ENCODE measurements at regions not wholly inside any gene's neighbourhood (a gene's known extent, or its start where the extent isn't known, plus 50 kb on each side); places are given as distances from the start of the nearest gene placed in this dataset.

DNA sequence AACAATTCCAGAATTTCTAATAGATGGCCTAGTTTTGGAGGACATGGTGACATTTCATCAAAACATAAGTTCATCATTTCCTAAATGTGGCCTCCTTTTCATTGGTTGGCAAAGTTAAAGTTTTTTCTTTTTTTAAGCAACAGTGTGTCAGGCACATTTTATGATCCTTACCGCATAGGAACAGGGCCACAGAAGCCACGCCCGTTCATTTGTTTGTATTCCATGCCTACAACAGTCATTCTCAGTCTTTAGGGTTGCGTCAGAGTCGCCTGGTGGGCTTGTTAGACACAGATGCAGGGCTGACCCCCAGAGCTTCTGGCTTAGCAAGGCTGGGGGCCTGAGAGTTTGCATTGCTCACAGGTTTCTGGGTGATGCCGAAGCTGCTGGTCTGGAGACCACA lies 130.2 kb downstream of the HSD17B3 start:
- no peaks in the 10 kb centered on the region for H3K27me3 ChIP-seq (ENCODE audit: low read length)
- H3K79me2 ChIP-seq (ENCODE audit: low read length), result no peaks in the 10 kb centered on the region
- H3K27ac ChIP-seq (ENCODE audit: low read length), result no peak overlapping the region
- no peaks in the 10 kb centered on the region for H4K20me1 ChIP-seq (ENCODE audit: insufficient read depth, low read depth, low read length)
- H3K4me2 ChIP-seq (ENCODE audit: low read depth, low read length, poor library complexity, severe bottlenecking), result no peak overlapping the region
- no peak overlapping the region for H3K9ac ChIP-seq (ENCODE audit: low read length)
- H3K9me2 ChIP-seq (replicated peaks; ENCODE audit: insufficient read depth, low read length), result no peaks in the 10 kb centered on the region
- no peak overlapping the region for H2AFZ ChIP-seq (ENCODE audit: low read length)
- no peaks in the 10 kb centered on the region for H3K9me3 ChIP-seq (ENCODE audit: low read length)
- no peak overlapping the region for H3K4me3 ChIP-seq (ENCODE audit: low read length)
- no peak for DNase-seq
- no peaks in the 10 kb centered on the region for H3K36me3 ChIP-seq (ENCODE audit: insufficient read depth, low read length)
- H3K4me1 ChIP-seq (ENCODE audit: low read length), result no peaks in the 10 kb centered on the region

DNA sequence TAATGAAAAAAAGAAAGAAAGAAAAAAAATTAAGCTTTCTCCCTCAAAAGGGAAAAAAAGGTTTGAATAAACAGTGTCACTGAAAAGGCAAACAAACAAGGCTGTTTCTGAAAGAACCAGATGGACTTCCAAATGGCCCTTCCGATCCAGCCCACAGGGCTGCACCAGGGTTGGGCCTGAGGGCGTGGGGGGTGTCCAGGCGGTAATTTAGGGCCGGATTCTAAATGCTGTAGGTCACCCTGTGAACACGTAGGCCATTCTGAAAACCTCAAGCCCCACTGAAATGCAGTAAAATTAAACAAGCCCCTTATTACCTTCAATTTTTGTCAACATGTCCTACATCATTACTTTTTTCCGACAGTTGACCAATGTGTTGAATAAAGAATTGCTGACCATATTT lies 132.1 kb downstream of the HSD17B3 start:
- H3K9ac ChIP-seq (ENCODE audit: low read length), result no peak overlapping the region
- no peaks in the 10 kb centered on the region for H3K9me2 ChIP-seq (replicated peaks; ENCODE audit: insufficient read depth, low read length)
- H3K4me3 ChIP-seq (ENCODE audit: low read length), result no peak overlapping the region
- H3K36me3 ChIP-seq (ENCODE audit: insufficient read depth, low read length), result no peaks in the 10 kb centered on the region
- H2AFZ ChIP-seq (ENCODE audit: low read length), result no peak overlapping the region
- H3K27ac ChIP-seq (ENCODE audit: low read length), result no peak overlapping the region
- no peaks in the 10 kb centered on the region for H3K9me3 ChIP-seq (ENCODE audit: low read length)
- H4K20me1 ChIP-seq (ENCODE audit: insufficient read depth, low read depth, low read length), result no peaks in the 10 kb centered on the region
- no peaks in the 10 kb centered on the region for H3K79me2 ChIP-seq (ENCODE audit: low read length)
- no peak for DNase-seq
- H3K4me2 ChIP-seq (ENCODE audit: low read depth, low read length, poor library complexity, severe bottlenecking), result no peak overlapping the region
- H3K4me1 ChIP-seq (ENCODE audit: low read length), result no peaks in the 10 kb centered on the region
- no peaks in the 10 kb centered on the region for H3K27me3 ChIP-seq (ENCODE audit: low read length)

DNA sequence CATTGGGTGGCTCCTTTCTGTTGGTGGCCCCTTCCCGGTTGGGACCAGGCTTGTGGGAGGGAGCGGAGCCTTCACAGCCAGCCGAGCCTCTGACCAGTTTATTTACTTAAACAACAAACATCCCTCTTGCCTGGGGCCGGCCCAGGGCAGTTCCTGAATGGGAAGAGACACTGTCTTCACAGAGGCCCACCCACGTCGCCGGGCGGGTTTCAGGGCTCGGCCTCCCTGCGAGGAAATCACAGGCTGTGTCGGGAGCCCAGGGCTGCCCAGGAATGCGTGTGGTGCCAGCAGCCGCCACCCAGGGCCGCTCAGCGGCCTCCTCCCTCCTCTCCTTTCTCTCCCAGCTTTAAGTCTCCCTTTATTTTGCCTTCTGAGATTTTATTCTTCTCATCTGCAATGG lies 132.5 kb downstream of the HSD17B3 start:
- no peak overlapping the region for H3K4me2 ChIP-seq (ENCODE audit: low read depth, low read length, poor library complexity, severe bottlenecking)
- H3K79me2 ChIP-seq (ENCODE audit: low read length), result no peaks in the 10 kb centered on the region
- H3K9me3 ChIP-seq (ENCODE audit: low read length), result no peaks in the 10 kb centered on the region
- no peaks in the 10 kb centered on the region for H3K4me1 ChIP-seq (ENCODE audit: low read length)
- H3K9me2 ChIP-seq (replicated peaks; ENCODE audit: insufficient read depth, low read length), result no peaks in the 10 kb centered on the region
- no peak for DNase-seq
- H3K27ac ChIP-seq (ENCODE audit: low read length), result no peak overlapping the region
- H3K36me3 ChIP-seq (ENCODE audit: insufficient read depth, low read length), result no peaks in the 10 kb centered on the region
- no peak overlapping the region for H3K9ac ChIP-seq (ENCODE audit: low read length)
- no peak overlapping the region for H2AFZ ChIP-seq (ENCODE audit: low read length)
- no peaks in the 10 kb centered on the region for H4K20me1 ChIP-seq (ENCODE audit: insufficient read depth, low read depth, low read length)
- H3K4me3 ChIP-seq (ENCODE audit: low read length), result no peak overlapping the region
- H3K27me3 ChIP-seq (ENCODE audit: low read length), result no peaks in the 10 kb centered on the region

DNA sequence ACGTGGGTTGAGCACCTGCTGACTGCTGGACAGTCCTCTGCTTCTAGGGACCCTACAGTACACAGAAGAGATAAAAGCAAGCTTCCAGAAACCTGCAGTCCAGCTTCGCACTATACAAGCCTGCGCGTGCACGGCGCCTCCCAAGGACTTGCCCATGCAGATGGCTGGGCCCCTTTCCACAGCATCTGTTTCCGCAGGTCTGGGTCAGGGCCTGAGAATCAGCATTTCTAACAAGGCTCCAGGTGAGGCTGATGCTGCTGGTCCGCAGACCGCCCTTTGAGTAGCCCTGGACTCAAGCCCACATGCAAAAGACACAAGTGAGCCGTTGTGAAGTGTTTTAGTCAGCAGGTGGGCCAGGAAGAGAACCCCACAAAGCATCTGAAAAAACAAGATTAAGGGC lies 133.1 kb downstream of the HSD17B3 start:
- H3K36me3 ChIP-seq (ENCODE audit: insufficient read depth, low read length), result no peaks in the 10 kb centered on the region
- no peak overlapping the region for H3K27ac ChIP-seq (ENCODE audit: low read length)
- no peaks in the 10 kb centered on the region for H3K4me1 ChIP-seq (ENCODE audit: low read length)
- DNase-seq, result no peak
- H3K4me3 ChIP-seq (ENCODE audit: low read length), result no peak overlapping the region
- H3K9ac ChIP-seq (ENCODE audit: low read length), result no peak overlapping the region
- H3K9me3 ChIP-seq (ENCODE audit: low read length), result no peaks in the 10 kb centered on the region
- no peaks in the 10 kb centered on the region for H3K9me2 ChIP-seq (replicated peaks; ENCODE audit: insufficient read depth, low read length)
- H4K20me1 ChIP-seq (ENCODE audit: insufficient read depth, low read depth, low read length), result no peaks in the 10 kb centered on the region
- H3K4me2 ChIP-seq (ENCODE audit: low read depth, low read length, poor library complexity, severe bottlenecking), result no peak overlapping the region
- H2AFZ ChIP-seq (ENCODE audit: low read length), result no peak overlapping the region
- H3K27me3 ChIP-seq (ENCODE audit: low read length), result no peaks in the 10 kb centered on the region
- H3K79me2 ChIP-seq (ENCODE audit: low read length), result no peaks in the 10 kb centered on the region

DNA sequence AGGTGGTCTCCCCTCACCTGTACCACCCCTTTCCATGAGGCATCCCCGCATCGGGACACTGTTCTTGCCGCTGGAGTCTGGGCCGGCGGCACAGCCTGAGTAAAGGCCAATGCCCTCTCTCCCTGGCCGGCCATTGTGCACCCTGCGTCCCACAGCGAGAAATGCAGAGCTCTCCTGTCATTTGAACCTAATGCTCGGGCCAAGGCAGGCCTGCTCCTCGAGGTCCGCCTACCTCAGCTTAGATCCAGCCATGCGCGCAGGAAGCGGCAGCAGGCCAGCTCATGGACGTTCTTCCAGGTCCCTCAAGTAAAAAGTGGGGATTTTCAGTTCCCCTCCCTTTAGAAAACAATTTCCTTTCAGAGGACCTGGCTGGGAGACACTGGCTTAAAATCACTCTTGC lies 135.0 kb downstream of the HSD17B3 start:
- Histone ChIP-seq H3K9me3 (ENCODE audit: low read length) (no peaks in the 10 kb centered on the region), H3K4me3 (ENCODE audit: low read length) (no peak overlapping the region), H3K36me3 (ENCODE audit: insufficient read depth, low read length) (no peaks in the 10 kb centered on the region), H3K9me2 (replicated peaks; ENCODE audit: insufficient read depth, low read length) (no peaks in the 10 kb centered on the region), H3K4me1 (ENCODE audit: low read length) (no peaks in the 10 kb centered on the region), H3K4me2 (ENCODE audit: low read depth, low read length, poor library complexity, severe bottlenecking) (no peak overlapping the region), H2AFZ (ENCODE audit: low read length) (no peak overlapping the region), H3K27ac (ENCODE audit: low read length) (no peak overlapping the region), H3K79me2 (ENCODE audit: low read length) (no peaks in the 10 kb centered on the region), H3K27me3 (ENCODE audit: low read length) (no peaks in the 10 kb centered on the region), H3K9ac (ENCODE audit: low read length) (no peak overlapping the region), H4K20me1 (ENCODE audit: insufficient read depth, low read depth, low read length) (no peaks in the 10 kb centered on the region)
- no peak for DNase-seq

DNA sequence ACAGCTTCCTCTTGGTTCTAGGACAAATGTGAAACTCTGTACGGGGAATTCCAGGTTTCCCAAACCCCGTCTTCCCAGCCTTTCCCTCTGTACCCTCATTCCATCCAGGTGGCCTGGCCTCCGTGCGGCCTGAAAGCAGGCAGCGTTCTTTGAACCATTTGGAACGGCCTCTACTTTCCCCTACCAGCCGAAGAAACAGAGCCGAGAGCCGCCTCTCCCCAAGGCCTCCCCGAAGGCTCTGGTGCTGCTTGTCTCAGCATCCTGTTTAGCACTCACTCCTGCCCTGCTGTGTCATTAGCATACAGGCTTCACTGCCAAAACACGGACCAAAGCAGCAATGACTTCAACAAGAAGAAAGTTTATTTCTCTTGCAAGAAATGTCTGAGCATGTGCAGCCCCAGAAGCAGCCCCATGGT lies 137.7 kb downstream of the HSD17B3 start:
- Histone ChIP-seq H3K9me2 (replicated peaks; ENCODE audit: insufficient read depth, low read length) (no peaks in the 10 kb centered on the region), H4K20me1 (ENCODE audit: insufficient read depth, low read depth, low read length) (no peaks in the 10 kb centered on the region)

DNA sequence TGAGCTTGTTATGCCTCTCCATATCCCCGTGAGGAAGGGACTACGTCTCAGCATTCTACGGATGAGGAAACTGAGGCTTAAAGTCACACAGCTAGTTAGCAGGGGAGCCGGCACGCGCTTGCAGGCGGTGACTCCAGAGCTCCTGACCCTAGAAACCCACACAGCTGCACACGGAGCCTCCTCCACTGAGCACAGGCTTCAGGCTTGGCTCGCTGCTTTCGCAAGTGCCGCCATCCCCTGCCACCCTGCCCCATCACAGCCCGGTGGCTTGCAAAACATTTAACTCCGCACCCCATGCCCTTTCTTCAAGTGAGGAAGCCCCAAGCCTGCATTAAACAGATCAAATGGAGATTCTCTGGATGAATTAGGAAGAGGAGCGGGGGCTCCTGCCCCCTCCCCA lies 138.3 kb downstream of the HSD17B3 start:
- no peaks in the 10 kb centered on the region for H3K36me3 ChIP-seq (ENCODE audit: insufficient read depth, low read length)
- H3K4me1 ChIP-seq (ENCODE audit: low read length), result no peaks in the 10 kb centered on the region
- no peak overlapping the region for H3K4me2 ChIP-seq (ENCODE audit: low read depth, low read length, poor library complexity, severe bottlenecking)
- H3K27ac ChIP-seq (ENCODE audit: low read length), result no peak overlapping the region
- no peak for DNase-seq
- no peak overlapping the region for H3K4me3 ChIP-seq (ENCODE audit: low read length)
- H3K27me3 ChIP-seq (ENCODE audit: low read length), result no peaks in the 10 kb centered on the region
- no peaks in the 10 kb centered on the region for H3K9me2 ChIP-seq (replicated peaks; ENCODE audit: insufficient read depth, low read length)
- no peak overlapping the region for H2AFZ ChIP-seq (ENCODE audit: low read length)
- no peak overlapping the region for H3K9ac ChIP-seq (ENCODE audit: low read length)
- H4K20me1 ChIP-seq (ENCODE audit: insufficient read depth, low read depth, low read length), result no peaks in the 10 kb centered on the region
- no peaks in the 10 kb centered on the region for H3K79me2 ChIP-seq (ENCODE audit: low read length)
- no peaks in the 10 kb centered on the region for H3K9me3 ChIP-seq (ENCODE audit: low read length)

More for the DNA sequence above, 137.7 kb downstream of the HSD17B3 start:
- no peaks in the 10 kb centered on the region for H3K36me3 ChIP-seq (ENCODE audit: insufficient read depth, low read length)
- H3K27me3 ChIP-seq (ENCODE audit: low read length), result no peaks in the 10 kb centered on the region
- no peaks in the 10 kb centered on the region for H3K79me2 ChIP-seq (ENCODE audit: low read length)
- no peaks in the 10 kb centered on the region for H3K4me1 ChIP-seq (ENCODE audit: low read length)
- no peaks in the 10 kb centered on the region for H3K9me3 ChIP-seq (ENCODE audit: low read length)
- no peak overlapping the region for H3K9ac ChIP-seq (ENCODE audit: low read length)
- H2AFZ ChIP-seq (ENCODE audit: low read length), result no peak overlapping the region
- no peak overlapping the region for H3K4me3 ChIP-seq (ENCODE audit: low read length)
- no peak overlapping the region for H3K4me2 ChIP-seq (ENCODE audit: low read depth, low read length, poor library complexity, severe bottlenecking)
- no peak for DNase-seq
- H3K27ac ChIP-seq (ENCODE audit: low read length), result no peak overlapping the region

DNA sequence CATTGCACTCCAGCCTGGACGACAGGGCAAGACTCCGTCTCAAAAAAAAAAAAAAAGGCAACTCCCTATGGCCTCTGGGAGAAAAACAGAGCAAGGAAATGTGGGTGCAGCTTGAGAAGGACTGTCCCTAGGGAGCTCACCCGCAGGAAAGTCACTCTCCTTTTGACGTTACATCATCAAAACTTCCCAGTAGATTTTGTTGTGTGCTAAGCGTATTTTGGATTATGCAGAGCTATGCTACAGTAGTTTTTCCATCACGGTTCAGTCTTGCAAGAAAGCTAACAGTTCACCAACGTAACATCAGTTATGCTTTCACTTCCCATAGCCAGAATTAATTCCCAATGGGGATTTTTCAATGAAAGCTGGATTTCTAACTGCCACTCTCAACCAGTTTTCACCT lies 138.8 kb downstream of the HSD17B3 start:
- H3K27me3 ChIP-seq (ENCODE audit: low read length), result no peaks in the 10 kb centered on the region
- no peaks in the 10 kb centered on the region for H3K9me2 ChIP-seq (replicated peaks; ENCODE audit: insufficient read depth, low read length)
- no peak for DNase-seq
- H2AFZ ChIP-seq (ENCODE audit: low read length), result no peak overlapping the region
- no peak overlapping the region for H3K27ac ChIP-seq (ENCODE audit: low read length)
- no peaks in the 10 kb centered on the region for H4K20me1 ChIP-seq (ENCODE audit: insufficient read depth, low read depth, low read length)
- no peaks in the 10 kb centered on the region for H3K9me3 ChIP-seq (ENCODE audit: low read length)
- H3K4me2 ChIP-seq (ENCODE audit: low read depth, low read length, poor library complexity, severe bottlenecking), result no peak overlapping the region
- no peaks in the 10 kb centered on the region for H3K36me3 ChIP-seq (ENCODE audit: insufficient read depth, low read length)
- no peaks in the 10 kb centered on the region for H3K4me1 ChIP-seq (ENCODE audit: low read length)
- no peak overlapping the region for H3K9ac ChIP-seq (ENCODE audit: low read length)
- H3K4me3 ChIP-seq (ENCODE audit: low read length), result no peak overlapping the region
- H3K79me2 ChIP-seq (ENCODE audit: low read length), result no peaks in the 10 kb centered on the region

DNA sequence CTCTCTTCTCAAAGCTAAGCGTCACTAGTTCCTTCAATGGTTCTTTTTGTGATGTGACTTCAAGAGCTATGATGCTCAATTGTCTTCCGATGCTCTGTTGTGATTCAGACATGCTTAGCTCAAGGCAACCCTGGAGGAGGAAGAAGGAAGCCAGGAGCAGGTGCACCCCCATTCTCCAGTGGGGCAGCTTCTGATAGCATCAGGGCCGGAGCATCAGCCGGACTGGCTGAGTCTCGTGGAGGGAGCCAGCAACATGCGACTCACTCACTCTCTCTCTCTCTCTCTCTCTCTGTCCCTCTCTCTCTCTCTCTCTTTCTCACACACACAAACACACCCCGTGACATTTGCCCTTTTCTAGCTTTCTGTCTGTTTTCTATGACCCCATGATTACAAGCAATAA lies 140.2 kb downstream of the HSD17B3 start:
- H3K4me2 ChIP-seq (ENCODE audit: low read depth, low read length, poor library complexity, severe bottlenecking), result no peak overlapping the region
- H2AFZ ChIP-seq (ENCODE audit: low read length), result no peak overlapping the region
- H3K9ac ChIP-seq (ENCODE audit: low read length), result no peak overlapping the region
- no peaks in the 10 kb centered on the region for H3K4me1 ChIP-seq (ENCODE audit: low read length)
- no peaks in the 10 kb centered on the region for H3K36me3 ChIP-seq (ENCODE audit: insufficient read depth, low read length)
- H3K27me3 ChIP-seq (ENCODE audit: low read length), result no peaks in the 10 kb centered on the region
- H3K9me3 ChIP-seq (ENCODE audit: low read length), result no peaks in the 10 kb centered on the region
- no peaks in the 10 kb centered on the region for H4K20me1 ChIP-seq (ENCODE audit: insufficient read depth, low read depth, low read length)
- no peak overlapping the region for H3K4me3 ChIP-seq (ENCODE audit: low read length)
- no peaks in the 10 kb centered on the region for H3K9me2 ChIP-seq (replicated peaks; ENCODE audit: insufficient read depth, low read length)
- DNase-seq, result no peak
- no peaks in the 10 kb centered on the region for H3K79me2 ChIP-seq (ENCODE audit: low read length)
- no peak overlapping the region for H3K27ac ChIP-seq (ENCODE audit: low read length)

All from Karpas-422 (cell line).